Astrocyte of the cerebellum (primary cell): ENCODE measurements at regions not wholly inside any gene's neighbourhood (a gene's known extent, or its start where the extent isn't known, plus 50 kb on each side); places are given as distances from the start of the nearest gene placed in this dataset.

Experiments
- DNase-seq: peaks from one replicate; pipeline ENCODE4 v3.0.0-alpha.2; 2011; ENCODE audit warnings: low read depth
- H3K4me3 ChIP-seq: 2 replicates; pipeline ENCODE4 v1.5.1; 2011; ENCODE audit warnings: mild to moderate bottlenecking, low read depth, low read length, moderate library complexity
- CTCF ChIP-seq: IDR thresholded peaks from 2 replicates; pipeline ENCODE4 v1.5.1; 2012; ENCODE audit warnings: low read length, low read depth, moderate library complexity, mild to moderate bottlenecking; ENCODE audit errors: missing control alignments
- in situ Hi-C: cut with HindIII; loops from 2 replicates; pipeline ENCODE4 v1.10.0; 2017; ENCODE audit warnings: low sequenced_read_pairs

GRCh38 chr9:29657821-29658220, 2084.5 kb upstream of the C9orf72 start:
- H3K4me3 ChIP-seq, result no peak overlapping the region
- TF ChIP-seq CTCF, result no peak
- in situ Hi-C loops, result no loop called here
- DNase-seq, result no peak

- no peak for TF ChIP-seq CTCF
- H3K4me3 ChIP-seq, result no peak overlapping the region
- no peak for DNase-seq
- in situ Hi-C loops, result no loop called here
These were observed 2085.7 kb upstream of the C9orf72 start for GRCh38 chr9:29659014-29659413.

GRCh38 chr9:29659736-29660135, 2086.5 kb upstream of the C9orf72 start:
- TF ChIP-seq CTCF, result no peak
- in situ Hi-C loops, result no loop called here
- no peak overlapping the region for H3K4me3 ChIP-seq
- DNase-seq, result no peak

GRCh38 chr9:29668732-29669131, 2095.5 kb upstream of the C9orf72 start:
- no peak for DNase-seq
- in situ Hi-C loops, result no loop called here
- H3K4me3 ChIP-seq, result no peak overlapping the region
- TF ChIP-seq CTCF, result no peak

- no peak for DNase-seq
- no peak for TF ChIP-seq CTCF
- H3K4me3 ChIP-seq, result no peak overlapping the region
- in situ Hi-C loops, result no loop called here
These were observed 2096.3 kb upstream of the C9orf72 start for GRCh38 chr9:29669613-29670012.

GRCh38 chr9:29685531-29685930, 2112.2 kb upstream of the C9orf72 start:
- in situ Hi-C loops, result no loop called here
- no peak for DNase-seq

More at GRCh38 chr9:29685531-29685930, 2112.2 kb upstream of the C9orf72 start:
- TF ChIP-seq CTCF, result no peak
- H3K4me3 ChIP-seq, result no peak overlapping the region
